ENCODE measurements at regions not wholly inside any gene's neighbourhood (a gene's known extent, or its start where the extent isn't known, plus 50 kb on each side); places are given as distances from the start of the nearest gene placed in this dataset.

DNA sequence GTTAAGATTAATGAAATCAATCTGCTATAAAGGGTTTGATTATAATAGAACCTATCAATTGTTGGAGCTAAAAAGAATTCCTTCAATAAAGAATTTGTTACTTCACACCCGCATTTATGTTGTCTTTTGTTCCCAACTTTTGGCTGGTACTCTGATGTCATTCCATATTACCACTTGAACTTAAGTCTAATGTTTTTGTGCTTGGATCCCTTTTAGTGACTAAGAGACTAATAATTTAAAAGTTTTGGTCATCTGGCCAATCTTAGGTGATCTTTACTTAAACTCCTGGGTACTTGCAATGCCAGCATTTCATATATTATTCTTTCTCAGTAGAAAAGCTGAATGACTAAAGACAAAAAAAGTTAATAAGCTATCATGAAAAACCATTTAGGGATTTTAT is 113.0 kb downstream of the TMEM30B start:
- TF ChIP-seq CTCF (conservative IDR thresholded peaks at IDR 0.05) = no peak
- no peak for TF ChIP-seq EZH2 (IDR thresholded peaks at IDR 0.05; ENCODE audit: low read depth)
